ENCODE measurements at regions not wholly inside any gene's neighbourhood (a gene's known extent, or its start where the extent isn't known, plus 50 kb on each side); places are given as distances from the start of the nearest gene placed in this dataset.

- TF ChIP-seq TOX (CRISPR knock-in tag; IDR thresholded peaks at IDR 0.05; ENCODE audit: borderline replicate concordance) (no peak), PATZ1 (CRISPR knock-in tag; IDR thresholded peaks at IDR 0.05; ENCODE audit: borderline replicate concordance) (no peak), ZNF70 (CRISPR knock-in tag; IDR thresholded peaks at IDR 0.05) (no peak), PPARA (CRISPR knock-in tag; IDR thresholded peaks at IDR 0.05; ENCODE audit: borderline replicate concordance) (no peak), ZC3H10 (CRISPR knock-in tag; IDR thresholded peaks at IDR 0.05) (no peak), OSR1 (CRISPR knock-in tag; IDR thresholded peaks at IDR 0.05) (no peak)
- ATAC-seq = no peak
These were observed 276.7 kb downstream of the PTPRC start for GRCh38 chr1:198915327-198916231.

GRCh38 chr1:198917226-198917625 is 278.4 kb downstream of the PTPRC start:
- TF ChIP-seq CREB5 (CRISPR knock-in tag; IDR thresholded peaks at IDR 0.05; ENCODE audit: low read depth) = no peak
- TF ChIP-seq ARNTL (CRISPR knock-in tag; IDR thresholded peaks at IDR 0.05; ENCODE audit: borderline replicate concordance, low read depth) = no peak
- TF ChIP-seq ZNF8 (CRISPR knock-in tag; IDR thresholded peaks at IDR 0.05) = no peak
- TF ChIP-seq PPARA (CRISPR knock-in tag; IDR thresholded peaks at IDR 0.05; ENCODE audit: borderline replicate concordance) = no peak
- TF ChIP-seq TOX (CRISPR knock-in tag; IDR thresholded peaks at IDR 0.05; ENCODE audit: borderline replicate concordance) = no peak
- no peak for TF ChIP-seq RARB (CRISPR knock-in tag; IDR thresholded peaks at IDR 0.05)
- TF ChIP-seq CSRNP3 (CRISPR knock-in tag; IDR thresholded peaks at IDR 0.05) = no peak
- no peak for TF ChIP-seq ZNF565 (CRISPR knock-in tag; conservative IDR thresholded peaks at IDR 0.05; ENCODE audit: low read depth)
- no peak for TF ChIP-seq ZNF70 (CRISPR knock-in tag; IDR thresholded peaks at IDR 0.05)
- no peak for TF ChIP-seq CSDC2 (CRISPR knock-in tag; IDR thresholded peaks at IDR 0.05)
- no peak for TF ChIP-seq ZC3H10 (CRISPR knock-in tag; IDR thresholded peaks at IDR 0.05)
- no peak for TF ChIP-seq TSHZ2 (CRISPR knock-in tag; IDR thresholded peaks at IDR 0.05)
- TF ChIP-seq ISL1 (CRISPR knock-in tag; IDR thresholded peaks at IDR 0.05) = no peak
- no peak for TF ChIP-seq TCF4 (CRISPR knock-in tag; IDR thresholded peaks at IDR 0.05; ENCODE audit: borderline replicate concordance)
- TF ChIP-seq ZFP30 (CRISPR knock-in tag; IDR thresholded peaks at IDR 0.05) = no peak
- no peak for ATAC-seq

- TF ChIP-seq PPARA (CRISPR knock-in tag; IDR thresholded peaks at IDR 0.05; ENCODE audit: borderline replicate concordance) = no peak
- no peak for TF ChIP-seq OSR1 (CRISPR knock-in tag; IDR thresholded peaks at IDR 0.05)
- TF ChIP-seq ZNF565 (CRISPR knock-in tag; conservative IDR thresholded peaks at IDR 0.05; ENCODE audit: low read depth) = no peak
- no peak for TF ChIP-seq ARNTL (CRISPR knock-in tag; IDR thresholded peaks at IDR 0.05; ENCODE audit: borderline replicate concordance, low read depth)
- no peak for TF ChIP-seq ZFP3 (CRISPR knock-in tag; IDR thresholded peaks at IDR 0.05)
- no peak for TF ChIP-seq TSHZ2 (CRISPR knock-in tag; IDR thresholded peaks at IDR 0.05)
- no peak for TF ChIP-seq BACH2 (CRISPR knock-in tag; IDR thresholded peaks at IDR 0.05; ENCODE audit: borderline replicate concordance)
- no peak for TF ChIP-seq ZFP30 (CRISPR knock-in tag; IDR thresholded peaks at IDR 0.05)
- TF ChIP-seq ZNF70 (CRISPR knock-in tag; IDR thresholded peaks at IDR 0.05) = no peak
- TF ChIP-seq ZNF8 (CRISPR knock-in tag; IDR thresholded peaks at IDR 0.05) = no peak
- TF ChIP-seq GLIS3 (CRISPR knock-in tag; IDR thresholded peaks at IDR 0.05) = no peak
- TF ChIP-seq RARB (CRISPR knock-in tag; IDR thresholded peaks at IDR 0.05) = no peak
- TF ChIP-seq TOX (CRISPR knock-in tag; IDR thresholded peaks at IDR 0.05; ENCODE audit: borderline replicate concordance) = no peak
- no peak for TF ChIP-seq CSRNP3 (CRISPR knock-in tag; IDR thresholded peaks at IDR 0.05)
- no peak for TF ChIP-seq ISL1 (CRISPR knock-in tag; IDR thresholded peaks at IDR 0.05)
- TF ChIP-seq CREB5 (CRISPR knock-in tag; IDR thresholded peaks at IDR 0.05; ENCODE audit: low read depth) = no peak
- no peak for TF ChIP-seq ESRRG (CRISPR knock-in tag; IDR thresholded peaks at IDR 0.05)
- no peak for ATAC-seq
These were observed 280.1 kb downstream of the PTPRC start for GRCh38 chr1:198918920-198919319.
